ENCODE measurements at regions not wholly inside any gene's neighbourhood (a gene's known extent, or its start where the extent isn't known, plus 50 kb on each side); places are given as distances from the start of the nearest gene placed in this dataset.

GRCh38 chr13:85373322-85373721, 425.9 kb downstream of the SLITRK6 start:
- Mint-ChIP-seq H3K4me1 (ENCODE audit: low read depth, unreplicated experiment) (peaks cover 2% of the 10 kb centered on the region), H3K27ac (ENCODE audit: unreplicated experiment) (no peak overlapping the region), H3K27me3 (ENCODE audit: low read depth, unreplicated experiment) (no peaks in the 10 kb centered on the region), H3K36me3 (ENCODE audit: low read depth, unreplicated experiment) (no peaks in the 10 kb centered on the region), H3K4me3 (ENCODE audit: unreplicated experiment) (no peak overlapping the region), H3K9me3 (ENCODE audit: unreplicated experiment) (no peaks in the 10 kb centered on the region)
- H3K27ac ChIP-seq (ENCODE audit: low read depth, low read length): no peak overlapping the region
- FAIRE-seq (no peak), DNase-seq (ENCODE audit: low read depth) (no peak)
- no peak overlapping the region for H3K9ac ChIP-seq (ENCODE audit: low read length)
- H3K36me3 ChIP-seq (ENCODE audit: insufficient read depth, low read length): no peaks in the 10 kb centered on the region
- H3K79me2 ChIP-seq (ENCODE audit: insufficient read depth, low read length): no peaks in the 10 kb centered on the region
- TF ChIP-seq CTCF (IDR thresholded peaks at IDR 0.05; ENCODE audit: insufficient read depth, low read depth, low read length) (no peak), EZH2 (IDR thresholded peaks at IDR 0.05; ENCODE audit: insufficient read depth, low read length) (no peak)
- H3K4me3 ChIP-seq (ENCODE audit: insufficient read depth, low read depth, low read length): no peak overlapping the region
- no peak overlapping the region for H3K4me2 ChIP-seq (ENCODE audit: low read length)
- no peak overlapping the region for H2AFZ ChIP-seq (ENCODE audit: low read depth, low read length)
- no peaks in the 10 kb centered on the region for H3K27me3 ChIP-seq (ENCODE audit: insufficient read depth, low read length)
- H3K4me1 ChIP-seq (ENCODE audit: insufficient read depth, low read length): no peaks in the 10 kb centered on the region
- no peaks in the 10 kb centered on the region for H3K9me3 ChIP-seq (ENCODE audit: insufficient read depth, low read depth, low read length)
- no peaks in the 10 kb centered on the region for H4K20me1 ChIP-seq (ENCODE audit: insufficient read depth, low read length)

- H3K27me3 ChIP-seq (ENCODE audit: insufficient read depth, low read length): no peaks in the 10 kb centered on the region
- H3K9ac ChIP-seq (ENCODE audit: low read length): no peak overlapping the region
- no peak for FAIRE-seq
- H3K79me2 ChIP-seq (ENCODE audit: insufficient read depth, low read length): no peaks in the 10 kb centered on the region
- TF ChIP-seq EZH2 (IDR thresholded peaks at IDR 0.05; ENCODE audit: insufficient read depth, low read length) (no peak), CTCF (IDR thresholded peaks at IDR 0.05; ENCODE audit: insufficient read depth, low read depth, low read length) (no peak)
- H3K4me3 Mint-ChIP-seq (ENCODE audit: unreplicated experiment): no peak overlapping the region
- no peak overlapping the region for H3K4me3 ChIP-seq (ENCODE audit: insufficient read depth, low read depth, low read length)
- H3K4me1 Mint-ChIP-seq (ENCODE audit: low read depth, unreplicated experiment): peaks cover 15% of the 10 kb centered on the region
- H3K36me3 ChIP-seq (ENCODE audit: insufficient read depth, low read length): no peaks in the 10 kb centered on the region
- H3K4me2 ChIP-seq (ENCODE audit: low read length): no peak overlapping the region
- H3K9me3 ChIP-seq (ENCODE audit: insufficient read depth, low read depth, low read length): no peaks in the 10 kb centered on the region
- H3K27me3 Mint-ChIP-seq (ENCODE audit: low read depth, unreplicated experiment): no peaks in the 10 kb centered on the region
- H3K9me3 Mint-ChIP-seq (ENCODE audit: unreplicated experiment): no peaks in the 10 kb centered on the region
- H3K27ac ChIP-seq (ENCODE audit: low read depth, low read length): no peak overlapping the region
- DNase-seq (ENCODE audit: low read depth): no peak
- H3K36me3 Mint-ChIP-seq (ENCODE audit: low read depth, unreplicated experiment): no peaks in the 10 kb centered on the region
- no peak overlapping the region for H3K27ac Mint-ChIP-seq (ENCODE audit: unreplicated experiment)
- no peak overlapping the region for H2AFZ ChIP-seq (ENCODE audit: low read depth, low read length)
- H3K4me1 ChIP-seq (ENCODE audit: insufficient read depth, low read length): no peaks in the 10 kb centered on the region
- H4K20me1 ChIP-seq (ENCODE audit: insufficient read depth, low read length): no peaks in the 10 kb centered on the region
These were observed 428.0 kb downstream of the SLITRK6 start for GRCh38 chr13:85371254-85371653.

- Histone ChIP-seq H3K9me3 (ENCODE audit: insufficient read depth, low read depth, low read length) (no peaks in the 10 kb centered on the region), H3K9ac (ENCODE audit: low read length) (no peak overlapping the region), H4K20me1 (ENCODE audit: insufficient read depth, low read length) (no peaks in the 10 kb centered on the region), H3K4me2 (ENCODE audit: low read length) (no peak overlapping the region), H3K36me3 (ENCODE audit: insufficient read depth, low read length) (no peaks in the 10 kb centered on the region), H3K4me1 (ENCODE audit: insufficient read depth, low read length) (no peaks in the 10 kb centered on the region), H3K27me3 (ENCODE audit: insufficient read depth, low read length) (no peaks in the 10 kb centered on the region), H3K27ac (ENCODE audit: low read depth, low read length) (no peak overlapping the region), H3K79me2 (ENCODE audit: insufficient read depth, low read length) (no peaks in the 10 kb centered on the region), H2AFZ (ENCODE audit: low read depth, low read length) (no peak overlapping the region), H3K4me3 (ENCODE audit: insufficient read depth, low read depth, low read length) (no peak overlapping the region)
- Mint-ChIP-seq H3K36me3 (ENCODE audit: low read depth, unreplicated experiment) (no peaks in the 10 kb centered on the region), H3K4me3 (ENCODE audit: unreplicated experiment) (no peak overlapping the region), H3K9me3 (ENCODE audit: unreplicated experiment) (peaks cover 3% of the 10 kb centered on the region), H3K27me3 (ENCODE audit: low read depth, unreplicated experiment) (no peaks in the 10 kb centered on the region), H3K27ac (ENCODE audit: unreplicated experiment) (no peak overlapping the region), H3K4me1 (ENCODE audit: low read depth, unreplicated experiment) (peaks cover 15% of the 10 kb centered on the region)
- TF ChIP-seq EZH2 (IDR thresholded peaks at IDR 0.05; ENCODE audit: insufficient read depth, low read length) (no peak), CTCF (IDR thresholded peaks at IDR 0.05; ENCODE audit: insufficient read depth, low read depth, low read length) (no peak)
- no peak for DNase-seq (ENCODE audit: low read depth)
- FAIRE-seq: no peak
These were observed 430.5 kb downstream of the SLITRK6 start for GRCh38 chr13:85368686-85369085.

All from astrocyte (in vitro differentiated cells and primary cell).